NB4 (cell line): ENCODE measurements at regions not wholly inside any gene's neighbourhood (a gene's known extent, or its start where the extent isn't known, plus 50 kb on each side); places are given as distances from the start of the nearest gene placed in this dataset.

Experiments used
- POLR2A ChIP-seq: IDR thresholded peaks from 2 replicates; pipeline ENCODE4 v1.6.1; 2011; ENCODE audit warnings: mild to moderate bottlenecking; ENCODE audit not compliant: insufficient read length; ENCODE audit errors: extremely low read depth
- TF ChIP-seq, protein P1 (sequence below): IDR thresholded peaks from one replicate; pipeline ENCODE4 v1.5.1; 2012; ENCODE audit warnings: low read depth, low read length
- TF ChIP-seq, protein P2 (sequence below): IDR thresholded peaks from 2 replicates; pipeline ENCODE4 v1.6.1; 2011; ENCODE audit warnings: low read depth, low read length

DNA sequence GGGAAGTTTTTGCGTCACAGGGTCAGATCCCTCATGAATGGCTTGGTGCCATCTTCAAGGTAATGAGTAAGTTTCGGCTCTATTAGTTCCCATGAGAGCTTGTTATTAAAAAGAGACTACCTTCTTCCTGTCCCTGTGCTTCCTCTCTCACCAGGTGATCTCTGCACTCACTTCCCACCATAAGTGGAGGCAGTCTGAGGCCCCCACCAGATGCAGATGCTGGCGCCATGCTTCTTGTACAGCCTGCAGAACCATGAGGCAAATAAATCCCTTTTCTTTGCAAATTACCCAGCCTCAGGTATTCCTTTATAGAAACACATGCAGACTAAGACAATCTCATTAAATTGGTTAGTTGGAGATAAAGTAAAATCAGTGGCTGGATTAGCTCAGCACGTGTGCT lies 75.6 kb upstream of the RFC3 start:
- TF ChIP-seq, protein P1, sequence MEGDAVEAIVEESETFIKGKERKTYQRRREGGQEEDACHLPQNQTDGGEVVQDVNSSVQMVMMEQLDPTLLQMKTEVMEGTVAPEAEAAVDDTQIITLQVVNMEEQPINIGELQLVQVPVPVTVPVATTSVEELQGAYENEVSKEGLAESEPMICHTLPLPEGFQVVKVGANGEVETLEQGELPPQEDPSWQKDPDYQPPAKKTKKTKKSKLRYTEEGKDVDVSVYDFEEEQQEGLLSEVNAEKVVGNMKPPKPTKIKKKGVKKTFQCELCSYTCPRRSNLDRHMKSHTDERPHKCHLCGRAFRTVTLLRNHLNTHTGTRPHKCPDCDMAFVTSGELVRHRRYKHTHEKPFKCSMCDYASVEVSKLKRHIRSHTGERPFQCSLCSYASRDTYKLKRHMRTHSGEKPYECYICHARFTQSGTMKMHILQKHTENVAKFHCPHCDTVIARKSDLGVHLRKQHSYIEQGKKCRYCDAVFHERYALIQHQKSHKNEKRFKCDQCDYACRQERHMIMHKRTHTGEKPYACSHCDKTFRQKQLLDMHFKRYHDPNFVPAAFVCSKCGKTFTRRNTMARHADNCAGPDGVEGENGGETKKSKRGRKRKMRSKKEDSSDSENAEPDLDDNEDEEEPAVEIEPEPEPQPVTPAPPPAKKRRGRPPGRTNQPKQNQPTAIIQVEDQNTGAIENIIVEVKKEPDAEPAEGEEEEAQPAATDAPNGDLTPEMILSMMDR = no peak
- TF ChIP-seq POLR2A = no peak
- TF ChIP-seq, protein P2, sequence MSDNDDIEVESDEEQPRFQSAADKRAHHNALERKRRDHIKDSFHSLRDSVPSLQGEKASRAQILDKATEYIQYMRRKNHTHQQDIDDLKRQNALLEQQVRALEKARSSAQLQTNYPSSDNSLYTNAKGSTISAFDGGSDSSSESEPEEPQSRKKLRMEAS = no peak
